Breast epithelium (tissue), 4 donors: ENCODE measurements at regions not wholly inside any gene's neighbourhood (a gene's known extent, or its start where the extent isn't known, plus 50 kb on each side); places are given as distances from the start of the nearest gene placed in this dataset.
"Not testable (repeated sequence)": the region's sequence is repeated elsewhere in the genome, so short reads cannot be mapped to it uniquely, and the experiment has no call there.

Experiments
- DNase-seq, 2 donors: peaks; one replicate each; pipeline ENCODE4 v3.0.0-alpha.2; 2019; ENCODE audit warnings: low spot score in 2 of 2
- H3K27ac ChIP-seq, 2 donors: fragments of 200-600 bp; sonication (generic) in 1 of 2; one replicate each; pipeline ENCODE4 v1.5.1; 2016 to 2019; ENCODE audit warnings: mild to moderate bottlenecking in 1 of 2
- H3K27me3 ChIP-seq, 2 donors: fragments of 200-600 bp; sonication (generic) in 1 of 2; one replicate each; pipeline versions ENCODE4 v1.5.1 to v1.6.0; 2017 to 2019; ENCODE audit warnings: control low read depth in 1 of 2, mild to moderate bottlenecking in 1 of 2
- H3K36me3 ChIP-seq: fragments of 200-600 bp; one replicate; pipeline ENCODE4 v1.5.1; 2019
- H3K4me1 ChIP-seq, 2 donors: fragments of 200-600 bp; sonication (generic); one replicate each; pipeline ENCODE4 v1.5.1; 2016 to 2019; ENCODE audit warnings: control low read depth in 1 of 2
- H3K4me3 ChIP-seq, 3 donors: fragments of 200-600 bp; sonication (generic); 1 replicate in 2 of 3; 2 replicates in 1 of 3; pipeline ENCODE4 v1.5.1; 2016 to 2019; ENCODE audit warnings: mild to moderate bottlenecking in 3 of 3, moderate library complexity in 2 of 3
- H3K9me3 ChIP-seq, 2 donors: fragments of 200-600 bp; sonication (generic) in 1 of 2; one replicate each; pipeline ENCODE4 v1.5.1; 2016 to 2019; ENCODE audit warnings: control low read depth in 1 of 2
- CTCF ChIP-seq, 3 donors: fragments of 450-650 bp; IDR thresholded peaks; one replicate each; pipeline ENCODE4 v1.5.1; 2016 to 2017; ENCODE audit warnings: antibody characterized with exemption in 3 of 3, mild to moderate bottlenecking in 3 of 3, moderate library complexity in 3 of 3
- POLR2A ChIP-seq: fragments of 450-650 bp; IDR thresholded peaks from one replicate; pipeline ENCODE4 v1.6.1; 2016; ENCODE audit warnings: antibody characterized with exemption, mild to moderate bottlenecking, moderate library complexity
- POLR2AphosphoS5 ChIP-seq, 3 donors: sonication (generic); formaldehyde crosslinking; IDR thresholded peaks; one replicate each; pipeline ENCODE4 v1.6.1; 2017; ENCODE audit warnings: antibody characterized with exemption in 3 of 3
- intact Hi-C: fragments of 100-400 bp; cut with DNase I; formaldehyde crosslinking; loops from one replicate; pipeline ENCODE4 v1.15.1; 2023; ENCODE audit warnings: low total_unique reads

GRCh38 chr12:88836156-88836555 is 255.9 kb upstream of the KITLG start:
- DNase-seq, result no peak
- H3K27ac ChIP-seq, result no peak overlapping the region
- H3K4me1 ChIP-seq, result no peaks in the 10 kb centered on the region
- no peaks in the 10 kb centered on the region for H3K27me3 ChIP-seq
- intact Hi-C loops, result no loop called here
- no peak for TF ChIP-seq POLR2A
- TF ChIP-seq POLR2AphosphoS5 (IDR thresholded peaks at IDR 0.05), result no peak
- TF ChIP-seq CTCF (IDR thresholded peaks at IDR 0.05), result no peak
- H3K4me3 ChIP-seq, result no peak overlapping the region
- H3K9me3 ChIP-seq, result peaks cover 10 to 15% of the 10 kb centered on the region in 2 donors
- no peaks in the 10 kb centered on the region for H3K36me3 ChIP-seq

- no peaks in the 10 kb centered on the region for H3K36me3 ChIP-seq
- no peak overlapping the region for H3K27ac ChIP-seq
- intact Hi-C loops, result no loop called here
These were observed 254.0 kb upstream of the KITLG start for GRCh38 chr12:88834226-88834625.

GRCh38 chr12:88833641-88834116 is 253.4 kb upstream of the KITLG start:
- Histone ChIP-seq H3K27ac (no peak overlapping the region), H3K4me1 (no peaks in the 10 kb centered on the region), H3K9me3 (peaks cover 8 to 9% of the 10 kb centered on the region in 2 donors), H3K27me3 (no peaks in the 10 kb centered on the region), H3K4me3 (no peak overlapping the region), H3K36me3 (no peaks in the 10 kb centered on the region)
- TF ChIP-seq CTCF (IDR thresholded peaks at IDR 0.05) (no peak), POLR2AphosphoS5 (IDR thresholded peaks at IDR 0.05) (no peak), POLR2A (no peak)
- intact Hi-C loops, result no loop called here
- DNase-seq, result no peak

More at GRCh38 chr12:88834226-88834625, 254.0 kb upstream of the KITLG start:
- no peaks in the 10 kb centered on the region for H3K4me1 ChIP-seq
- H3K9me3 ChIP-seq, result peaks cover 10 to 14% of the 10 kb centered on the region in 2 donors
- no peak for DNase-seq
- TF ChIP-seq POLR2AphosphoS5 (IDR thresholded peaks at IDR 0.05) (no peak), POLR2A (no peak), CTCF (IDR thresholded peaks at IDR 0.05) (no peak)
- no peaks in the 10 kb centered on the region for H3K27me3 ChIP-seq
- no peak overlapping the region for H3K4me3 ChIP-seq

- H3K4me3 ChIP-seq, H3K27ac ChIP-seq, H3K4me1 ChIP-seq, H3K36me3 ChIP-seq, DNase-seq, H3K9me3 ChIP-seq, H3K27me3 ChIP-seq, intact Hi-C loops: not testable (repeated sequence)
These were observed 248.3 kb upstream of the KITLG start for GRCh38 chr12:88828537-88828936.

GRCh38 chr12:88820012-88820411 is 239.7 kb upstream of the KITLG start:
- Histone ChIP-seq H3K27me3 (no peaks in the 10 kb centered on the region), H3K9me3 (no peaks in the 10 kb centered on the region), H3K27ac (no peak overlapping the region), H3K4me3 (no peak overlapping the region), H3K36me3 (no peaks in the 10 kb centered on the region), H3K4me1 (peaks cover 0 to 7% of the 10 kb centered on the region in 2 donors)
- DNase-seq, result no peak
- no peak for TF ChIP-seq POLR2AphosphoS5 (IDR thresholded peaks at IDR 0.05)
- no peak for TF ChIP-seq CTCF (IDR thresholded peaks at IDR 0.05)
- no peak for TF ChIP-seq POLR2A
- intact Hi-C loops, result no loop called here

- Histone ChIP-seq H3K27me3 (no peaks in the 10 kb centered on the region), H3K9me3 (no peaks in the 10 kb centered on the region), H3K4me1 (peaks cover 0 to 7% of the 10 kb centered on the region in 2 donors), H3K27ac (peak overlapping the region in 1 of 2 donors; percentile 12), H3K4me3 (peak overlapping the region in 1 of 3 donors; percentile 10), H3K36me3 (no peaks in the 10 kb centered on the region)
- TF ChIP-seq CTCF (IDR thresholded peaks at IDR 0.05) (no peak), POLR2A (no peak), POLR2AphosphoS5 (IDR thresholded peaks at IDR 0.05) (no peak)
- intact Hi-C loops, result no loop called here
- DNase-seq, result no peak
These were observed 235.9 kb upstream of the KITLG start for GRCh38 chr12:88816201-88816600.
